ENCODE measurements at regions not wholly inside any gene's neighbourhood (a gene's known extent, or its start where the extent isn't known, plus 50 kb on each side); places are given as distances from the start of the nearest gene placed in this dataset.
A peak's percentile ranks its signal among the peaks of the same experiment; 100 is the strongest.
"Not testable (repeated sequence)": the region's sequence is repeated elsewhere in the genome, so short reads cannot be mapped to it uniquely, and the experiment has no call there.

- no peak for DNase-seq (ENCODE audit: low spot score)
Measured at GRCh38 chr2:58720033-58720769, 479.1 kb upstream of the FANCL start.

GRCh38 chr2:58715344-58715743 lies 474.2 kb upstream of the FANCL start:
- no peak for DNase-seq (ENCODE audit: low spot score)

- DNase-seq (ENCODE audit: low spot score), result no peak
Measured at GRCh38 chr2:58714238-58714637, 473.1 kb upstream of the FANCL start.

GRCh38 chr2:58710795-58711279 lies 469.7 kb upstream of the FANCL start:
- no peak for DNase-seq (ENCODE audit: low spot score)

GRCh38 chr2:58709687-58710354 lies 468.7 kb upstream of the FANCL start:
- no peak for DNase-seq (ENCODE audit: low spot score)

GRCh38 chr2:58709274-58709673 lies 468.1 kb upstream of the FANCL start:
- DNase-seq (ENCODE audit: low spot score), result no peak

GRCh38 chr2:58708565-58708964 lies 467.4 kb upstream of the FANCL start:
- no peak for DNase-seq (ENCODE audit: low spot score)

GRCh38 chr2:58702302-58702885 lies 461.3 kb upstream of the FANCL start:
- DNase-seq (ENCODE audit: low spot score), result peak; percentile 34

GRCh38 chr2:58701688-58702301 lies 460.7 kb upstream of the FANCL start:
- DNase-seq (ENCODE audit: low spot score), result no peak

GRCh38 chr2:58700591-58700990 lies 459.5 kb upstream of the FANCL start:
- no peak for DNase-seq (ENCODE audit: low spot score)

GRCh38 chr2:58699411-58699810 lies 458.3 kb upstream of the FANCL start:
- no peak for DNase-seq (ENCODE audit: low spot score)

- no peak for DNase-seq (ENCODE audit: low spot score)
Measured at GRCh38 chr2:58698620-58699019, 457.5 kb upstream of the FANCL start.

GRCh38 chr2:58694114-58694513 lies 453.0 kb upstream of the FANCL start:
- not testable (repeated sequence) for DNase-seq (ENCODE audit: low spot score)

GRCh38 chr2:58691041-58691440 lies 449.9 kb upstream of the FANCL start:
- not testable (repeated sequence) for DNase-seq (ENCODE audit: low spot score)

GRCh38 chr2:58688813-58689212 lies 447.7 kb upstream of the FANCL start:
- DNase-seq (ENCODE audit: low spot score), result no peak

- no peak for DNase-seq (ENCODE audit: low spot score)
Measured at GRCh38 chr2:58686776-58687175, 445.7 kb upstream of the FANCL start.

- DNase-seq (ENCODE audit: low spot score), result peak; percentile 3
Measured at GRCh38 chr2:58680755-58681310, 439.7 kb upstream of the FANCL start.

GRCh38 chr2:58677748-58678147 lies 436.6 kb upstream of the FANCL start:
- no peak for DNase-seq (ENCODE audit: low spot score)

- no peak for DNase-seq (ENCODE audit: low spot score)
Measured at GRCh38 chr2:58671675-58672074, 430.6 kb upstream of the FANCL start.

GRCh38 chr2:58669998-58670397 lies 428.9 kb upstream of the FANCL start:
- DNase-seq (ENCODE audit: low spot score), result no peak

- no peak for DNase-seq (ENCODE audit: low spot score)
Measured at GRCh38 chr2:58667137-58667774, 426.1 kb upstream of the FANCL start.
